Progenitor cell of endocrine pancreas (in vitro differentiated cells): ENCODE measurements at regions not wholly inside any gene's neighbourhood (a gene's known extent, or its start where the extent isn't known, plus 50 kb on each side); places are given as distances from the start of the nearest gene placed in this dataset.

Experiments used
- DNase-seq: peaks from one replicate; pipeline ENCODE4 v3.0.0; 2021; ENCODE audit warnings: low spot score; ENCODE audit not compliant: unreplicated experiment
- H3K27ac Mint-ChIP-seq: 2 replicates; pipeline ENCODE4 v1.8.0; 2021; ENCODE audit warnings: mild to moderate bottlenecking, moderate library complexity, mixed read lengths
- H3K27me3 Mint-ChIP-seq: 2 replicates; pipeline ENCODE4 v1.8.0; 2021; ENCODE audit warnings: mixed read lengths
- H3K36me3 Mint-ChIP-seq: 2 replicates; pipeline ENCODE4 v1.8.0; 2022; ENCODE audit warnings: mixed read lengths; ENCODE audit not compliant: insufficient read depth
- H3K4me1 Mint-ChIP-seq: 2 replicates; pipeline ENCODE4 v1.8.0; 2021; ENCODE audit warnings: low read depth, mixed read lengths
- H3K4me3 Mint-ChIP-seq: 2 replicates; pipeline ENCODE4 v1.8.0; 2021; ENCODE audit warnings: low read depth, mild to moderate bottlenecking, moderate library complexity, mixed read lengths
- H3K9me3 Mint-ChIP-seq: 2 replicates; pipeline ENCODE4 v1.8.0; 2021; ENCODE audit warnings: low read depth, mixed read lengths
- TF ChIP-seq, protein P1 (sequence below): fragments of 200-600 bp; sonication (generic); IDR thresholded peaks from one replicate; pipeline ENCODE4 v1.5.0; 2021; ENCODE audit warnings: antibody characterized with exemption, mild to moderate bottlenecking; ENCODE audit not compliant: unreplicated experiment

DNA sequence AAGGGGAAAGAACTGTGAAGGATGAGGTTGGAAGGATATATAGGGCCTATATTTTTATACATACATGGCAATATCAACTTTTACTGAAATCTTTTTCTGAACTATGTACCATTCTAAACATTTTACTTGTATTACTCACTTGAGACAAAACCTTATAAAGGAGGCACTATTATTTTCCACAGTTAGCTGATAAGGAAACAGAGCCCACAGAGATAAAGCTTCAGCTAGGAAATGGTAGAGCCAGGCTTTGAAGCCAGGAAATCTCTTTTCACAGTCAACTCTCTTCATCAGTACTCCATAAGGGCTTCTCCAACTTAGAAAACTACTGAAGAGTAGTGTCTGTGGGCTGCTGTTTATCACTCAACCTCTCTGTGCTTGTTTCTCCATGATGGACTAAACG lies 613.7 kb downstream of the PRELID2 start:
- no peaks in the 10 kb centered on the region for H3K4me1 Mint-ChIP-seq
- no peaks in the 10 kb centered on the region for H3K9me3 Mint-ChIP-seq
- TF ChIP-seq, protein P1, sequence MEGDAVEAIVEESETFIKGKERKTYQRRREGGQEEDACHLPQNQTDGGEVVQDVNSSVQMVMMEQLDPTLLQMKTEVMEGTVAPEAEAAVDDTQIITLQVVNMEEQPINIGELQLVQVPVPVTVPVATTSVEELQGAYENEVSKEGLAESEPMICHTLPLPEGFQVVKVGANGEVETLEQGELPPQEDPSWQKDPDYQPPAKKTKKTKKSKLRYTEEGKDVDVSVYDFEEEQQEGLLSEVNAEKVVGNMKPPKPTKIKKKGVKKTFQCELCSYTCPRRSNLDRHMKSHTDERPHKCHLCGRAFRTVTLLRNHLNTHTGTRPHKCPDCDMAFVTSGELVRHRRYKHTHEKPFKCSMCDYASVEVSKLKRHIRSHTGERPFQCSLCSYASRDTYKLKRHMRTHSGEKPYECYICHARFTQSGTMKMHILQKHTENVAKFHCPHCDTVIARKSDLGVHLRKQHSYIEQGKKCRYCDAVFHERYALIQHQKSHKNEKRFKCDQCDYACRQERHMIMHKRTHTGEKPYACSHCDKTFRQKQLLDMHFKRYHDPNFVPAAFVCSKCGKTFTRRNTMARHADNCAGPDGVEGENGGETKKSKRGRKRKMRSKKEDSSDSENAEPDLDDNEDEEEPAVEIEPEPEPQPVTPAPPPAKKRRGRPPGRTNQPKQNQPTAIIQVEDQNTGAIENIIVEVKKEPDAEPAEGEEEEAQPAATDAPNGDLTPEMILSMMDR = no peak
- H3K27ac Mint-ChIP-seq = no peak overlapping the region
- H3K4me3 Mint-ChIP-seq = no peak overlapping the region
- H3K27me3 Mint-ChIP-seq = no peaks in the 10 kb centered on the region
- no peaks in the 10 kb centered on the region for H3K36me3 Mint-ChIP-seq
- no peak for DNase-seq

DNA sequence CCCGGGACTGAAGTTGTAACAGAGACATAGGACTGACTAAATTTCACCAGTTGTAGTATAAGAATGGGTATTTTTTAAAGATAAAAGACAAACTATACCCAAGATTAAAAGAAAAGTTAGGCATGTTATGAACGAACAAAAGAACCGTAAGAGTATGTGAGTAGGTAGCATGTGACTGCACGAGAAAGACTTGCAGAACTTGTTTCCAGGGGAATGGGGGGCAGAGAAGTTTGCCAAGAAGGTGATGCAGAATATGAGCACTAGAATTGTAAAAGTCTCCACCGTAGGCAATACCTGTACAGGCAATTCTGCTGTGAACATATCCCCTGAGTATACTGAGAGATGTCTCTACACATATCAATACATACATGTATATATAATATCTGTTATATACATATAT lies 614.7 kb downstream of the PRELID2 start:
- Mint-ChIP-seq H3K27me3 (no peaks in the 10 kb centered on the region), H3K4me1 (no peaks in the 10 kb centered on the region), H3K27ac (no peak overlapping the region), H3K4me3 (no peak overlapping the region), H3K36me3 (no peaks in the 10 kb centered on the region), H3K9me3 (peaks cover 2% of the 10 kb centered on the region)
- no peak for DNase-seq
- TF ChIP-seq, protein P1 = no peak

DNA sequence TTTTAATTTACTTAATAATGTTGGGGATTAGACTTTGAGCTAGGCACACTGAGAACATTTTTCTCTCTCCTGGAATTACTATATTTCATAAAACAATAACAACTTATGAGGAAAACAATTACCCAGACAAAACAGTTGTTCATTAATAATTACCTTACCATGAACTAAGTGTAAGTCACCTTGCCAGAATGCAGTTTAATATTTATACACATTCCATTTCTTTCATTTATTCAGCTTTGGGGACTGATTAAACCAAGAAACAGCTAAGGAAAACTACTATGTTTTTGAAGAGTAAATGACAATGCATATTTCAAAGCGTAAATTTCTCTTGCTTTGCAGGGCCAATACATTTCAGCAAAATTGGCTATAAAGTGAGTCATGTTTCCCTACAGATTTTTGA lies 616.2 kb downstream of the PRELID2 start:
- H3K4me1 Mint-ChIP-seq = no peaks in the 10 kb centered on the region
- no peaks in the 10 kb centered on the region for H3K27me3 Mint-ChIP-seq
- TF ChIP-seq, protein P1 = no peak
- no peak for DNase-seq
- H3K4me3 Mint-ChIP-seq = no peak overlapping the region
- no peak overlapping the region for H3K27ac Mint-ChIP-seq
- H3K9me3 Mint-ChIP-seq = peaks cover 14% of the 10 kb centered on the region
- peaks cover 5% of the 10 kb centered on the region for H3K36me3 Mint-ChIP-seq

DNA sequence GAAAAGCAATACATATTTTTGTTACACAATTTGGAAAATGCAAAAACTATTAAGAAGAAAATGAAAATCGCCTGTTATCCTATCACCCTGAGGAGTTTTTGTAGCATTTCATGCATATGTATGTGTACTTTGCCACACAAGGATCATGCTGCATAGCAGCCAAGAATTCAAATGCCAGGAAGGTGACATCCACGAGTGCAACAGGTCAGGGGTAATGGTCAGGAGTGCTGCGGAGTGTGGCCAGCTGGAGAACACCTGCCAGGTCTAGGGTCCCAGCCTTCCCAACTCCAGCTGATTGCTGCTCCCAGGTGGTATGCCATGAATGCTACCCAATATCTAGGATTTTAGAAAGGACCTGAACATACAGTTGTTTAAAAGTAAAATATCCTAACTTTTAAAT lies 617.1 kb downstream of the PRELID2 start:
- H3K4me3 Mint-ChIP-seq = no peak overlapping the region
- peaks cover 18% of the 10 kb centered on the region for H3K9me3 Mint-ChIP-seq
- no peaks in the 10 kb centered on the region for H3K4me1 Mint-ChIP-seq
- peaks cover 6% of the 10 kb centered on the region for H3K36me3 Mint-ChIP-seq
- TF ChIP-seq, protein P1 = no peak
- H3K27me3 Mint-ChIP-seq = no peaks in the 10 kb centered on the region
- no peak for DNase-seq
- H3K27ac Mint-ChIP-seq = no peak overlapping the region

DNA sequence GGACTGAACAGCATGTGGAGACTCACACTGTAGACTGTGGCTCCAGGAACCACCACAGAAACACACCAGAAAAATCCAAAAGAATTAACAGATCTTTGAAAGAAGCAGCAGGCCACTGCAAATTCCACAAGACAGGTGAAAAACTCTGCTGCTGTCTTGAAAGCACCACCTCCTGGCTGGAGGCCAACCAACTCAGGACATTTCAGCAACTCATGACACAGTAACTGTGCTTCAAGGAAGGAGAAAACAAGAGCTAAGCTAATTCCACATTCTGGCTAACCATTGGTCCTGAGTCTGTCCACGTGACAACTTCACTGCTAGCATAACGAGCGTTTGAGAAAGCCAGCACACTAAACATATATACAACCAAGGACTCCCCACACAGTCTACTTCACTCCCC lies 625.1 kb downstream of the PRELID2 start:
- Mint-ChIP-seq H3K36me3 (peaks cover 8% of the 10 kb centered on the region), H3K4me3 (no peak overlapping the region), H3K4me1 (no peaks in the 10 kb centered on the region), H3K27me3 (no peaks in the 10 kb centered on the region), H3K9me3 (peaks cover 26% of the 10 kb centered on the region), H3K27ac (no peak overlapping the region)
- DNase-seq = no peak
- TF ChIP-seq, protein P1 = no peak
